ENCODE measurements at regions not wholly inside any gene's neighbourhood (a gene's known extent, or its start where the extent isn't known, plus 50 kb on each side); places are given as distances from the start of the nearest gene placed in this dataset.

- no peaks in the 10 kb centered on the region for H3K36me3 ChIP-seq
- H3K4me3 ChIP-seq, result no peak overlapping the region
- no peak for DNase-seq (ENCODE audit: low spot score)
- no peaks in the 10 kb centered on the region for H3K27me3 ChIP-seq
- TF ChIP-seq CTCF (IDR thresholded peaks at IDR 0.05), result no peak
- no peaks in the 10 kb centered on the region for H3K4me1 ChIP-seq
- H3K27ac ChIP-seq, result no peak overlapping the region
- H3K9me3 ChIP-seq, result no peaks in the 10 kb centered on the region
Observed at GRCh38 chr5:10045376-10045775, 204.3 kb downstream of the ATPSCKMT start.

- Histone ChIP-seq H3K9me3 (no peaks in the 10 kb centered on the region), H3K4me1 (no peaks in the 10 kb centered on the region), H3K27me3 (no peaks in the 10 kb centered on the region), H3K4me3 (no peak overlapping the region), H3K27ac (no peak overlapping the region), H3K36me3 (no peaks in the 10 kb centered on the region)
- no peak for TF ChIP-seq CTCF (IDR thresholded peaks at IDR 0.05)
- DNase-seq (ENCODE audit: low spot score), result no peak
Observed at GRCh38 chr5:10036136-10036815, 213.4 kb downstream of the ATPSCKMT start.

GRCh38 chr5:10034001-10034400 is 215.7 kb downstream of the ATPSCKMT start:
- no peak overlapping the region for H3K4me3 ChIP-seq
- no peak for TF ChIP-seq CTCF (IDR thresholded peaks at IDR 0.05)
- no peak for DNase-seq (ENCODE audit: low spot score)
- no peaks in the 10 kb centered on the region for H3K36me3 ChIP-seq
- H3K9me3 ChIP-seq, result peaks cover 0 to 7% of the 10 kb centered on the region in 2 donors
- no peaks in the 10 kb centered on the region for H3K4me1 ChIP-seq
- H3K27me3 ChIP-seq, result no peaks in the 10 kb centered on the region
- H3K27ac ChIP-seq, result no peak overlapping the region

- Histone ChIP-seq H3K36me3 (no peaks in the 10 kb centered on the region), H3K27me3 (no peaks in the 10 kb centered on the region), H3K4me1 (no peaks in the 10 kb centered on the region), H3K4me3 (no peak overlapping the region), H3K9me3 (peaks cover 4 to 10% of the 10 kb centered on the region in 2 donors), H3K27ac (no peak overlapping the region)
- DNase-seq (ENCODE audit: low spot score), result no peak
- no peak for TF ChIP-seq CTCF (IDR thresholded peaks at IDR 0.05)
Observed at GRCh38 chr5:10031817-10032216, 217.9 kb downstream of the ATPSCKMT start.

GRCh38 chr5:10030219-10030831 is 219.4 kb downstream of the ATPSCKMT start:
- no peaks in the 10 kb centered on the region for H3K27me3 ChIP-seq
- H3K4me3 ChIP-seq, result no peak overlapping the region
- no peak overlapping the region for H3K27ac ChIP-seq
- peaks cover 4 to 18% of the 10 kb centered on the region in 2 donors for H3K9me3 ChIP-seq
- DNase-seq (ENCODE audit: low spot score), result no peak
- no peaks in the 10 kb centered on the region for H3K36me3 ChIP-seq
- no peak for TF ChIP-seq CTCF (IDR thresholded peaks at IDR 0.05)
- H3K4me1 ChIP-seq, result no peaks in the 10 kb centered on the region

Measured in right atrium auricular region (tissue), 2 donors.